Endothelial cell of umbilical vein (primary cell): ENCODE measurements at regions not wholly inside any gene's neighbourhood (a gene's known extent, or its start where the extent isn't known, plus 50 kb on each side); places are given as distances from the start of the nearest gene placed in this dataset.

ENCODE experiments used
- BruUV-seq: library from RNA; stranded (reverse); fragments of 400-500 nt; replicated peaks from 2 replicates; lab custom pipeline; 2021; lab: Mats Ljungman, UMichigan
- CTCF ChIA-PET: fragments of 300-600, 350-600 bp; sonication (Branson Sonifier 250); formaldehyde crosslinking; loops from one replicate; lab custom pipeline; 2021; ENCODE audit warnings: antibody characterized with exemption, inconsistent platforms; lab: Charles Lee
- POLR2A ChIA-PET: fragments of 300-600, 350-600 bp; sonication (Branson Sonifier 250); formaldehyde crosslinking; loops from one replicate; lab custom pipeline; 2021; ENCODE audit warnings: antibody characterized with exemption, inconsistent platforms; lab: Charles Lee
- DNase-seq: peaks from one replicate; pipeline ENCODE4 v3.0.0-alpha.2; 2011; ENCODE audit warnings: low read depth, low spot score
- FAIRE-seq: peaks from 2 replicates; lab custom pipeline; 2011; peaks lifted over from hg19 to GRCh38; lab: Jason Lieb, UNC
- H2AFZ ChIP-seq: 2 replicates; pipeline ENCODE4 v1.6.0; 2012; ENCODE audit warnings: low read depth, low read length, control low read depth, inconsistent platforms
- H3K27ac ChIP-seq: 2 replicates; pipeline ENCODE4 v1.5.1; 2011; ENCODE audit warnings: low read depth, mild to moderate bottlenecking, control low read depth, low read length, moderate library complexity; ENCODE audit not compliant: insufficient read depth
- H3K27me3 ChIP-seq, 2 experiments: 2 replicates each; pipeline versions ENCODE4 v1.6.0 to v1.6.1; 2011; ENCODE audit warnings: low read length in 2 of 2, mixed read lengths in 1 of 2; ENCODE audit not compliant: control insufficient read depth in 2 of 2, insufficient read depth in 2 of 2
- H3K36me3 ChIP-seq, 2 experiments: 2 replicates in 1 of 2; 3 replicates in 1 of 2; pipeline ENCODE4 v1.5.1; 2011; ENCODE audit warnings: low read length in 2 of 2, mild to moderate bottlenecking in 1 of 2, moderate library complexity in 1 of 2; ENCODE audit not compliant: control insufficient read depth in 2 of 2, insufficient read depth in 2 of 2; ENCODE audit errors: extremely low read depth in 1 of 2
- H3K4me1 ChIP-seq: 3 replicates; pipeline ENCODE4 v1.5.1; 2011; ENCODE audit warnings: mild to moderate bottlenecking, low read length; ENCODE audit not compliant: control insufficient read depth, insufficient read depth; ENCODE audit errors: extremely low read depth
- H3K4me2 ChIP-seq: 2 replicates; pipeline ENCODE4 v1.6.1; 2011; ENCODE audit warnings: low read length, control low read depth, mixed read lengths; ENCODE audit not compliant: insufficient read depth
- H3K4me3 ChIP-seq, 3 experiments: fragments of 200-600 bp in 1 of 3; sonication (generic), shearing (Covaris generic) in 1 of 3; replicated peaks in 1 of 3; 2 replicates each; pipeline ENCODE4 v1.5.1; 2011 to 2016; ENCODE audit warnings: control low read depth in 3 of 3, low read length in 3 of 3, mild to moderate bottlenecking in 2 of 3, inconsistent platforms in 1 of 3, low read depth in 1 of 3, moderate library complexity in 1 of 3; ENCODE audit not compliant: insufficient read depth in 1 of 3
- H3K79me2 ChIP-seq: 2 replicates; pipeline ENCODE4 v1.6.0; 2012; ENCODE audit warnings: low read length, inconsistent platforms; ENCODE audit not compliant: control insufficient read depth, insufficient read depth
- H3K9ac ChIP-seq: replicated peaks from 2 replicates; pipeline ENCODE3; 2011; ENCODE audit warnings: low read length, control low read depth; ENCODE audit not compliant: insufficient read depth; ENCODE audit errors: extremely low read depth
- H3K9me1 ChIP-seq: replicated peaks from 3 replicates; pipeline ENCODE4 v1.6.0; 2011; ENCODE audit warnings: mild to moderate bottlenecking, low read length; ENCODE audit not compliant: control insufficient read depth, insufficient read depth; ENCODE audit errors: extremely low read depth
- H3K9me3 ChIP-seq: replicated peaks from 2 replicates; pipeline ENCODE4 v1.5.1; 2012; ENCODE audit warnings: low read length, inconsistent platforms; ENCODE audit not compliant: control insufficient read depth, insufficient read depth
- H4K20me1 ChIP-seq: replicated peaks from 2 replicates; pipeline ENCODE3; 2011; ENCODE audit warnings: mild to moderate bottlenecking, low read length; ENCODE audit not compliant: control insufficient read depth, insufficient read depth; ENCODE audit errors: extremely low read depth
- CTCF ChIP-seq, 2 donors: IDR thresholded peaks; 1 replicate in 1 of 2; 2 replicates in 1 of 2; pipeline ENCODE4 v1.5.1; 2011; ENCODE audit warnings: low read length in 2 of 2, mild to moderate bottlenecking in 2 of 2, moderate library complexity in 2 of 2, control low read depth in 1 of 2, inconsistent platforms in 1 of 2, low read depth in 1 of 2; ENCODE audit not compliant: insufficient read depth in 1 of 2; ENCODE audit errors: extremely low read depth in 1 of 2
- EZH2 ChIP-seq: IDR thresholded peaks from 2 replicates; pipeline ENCODE4 v1.6.1; 2012; ENCODE audit warnings: borderline replicate concordance, low read depth, mild to moderate bottlenecking, moderate library complexity, low read length, inconsistent platforms; ENCODE audit not compliant: severe bottlenecking
- FOS ChIP-seq: IDR thresholded peaks from 2 replicates; pipeline ENCODE4 v1.6.1; 2011; ENCODE audit warnings: mild to moderate bottlenecking, low read length, moderate library complexity, borderline replicate concordance; ENCODE audit not compliant: insufficient read depth
- GATA2 ChIP-seq: IDR thresholded peaks from 2 replicates; pipeline ENCODE4 v1.7.0; 2011; ENCODE audit warnings: low read depth, mild to moderate bottlenecking, moderate library complexity, mixed read lengths, low read length; ENCODE audit not compliant: insufficient read length, insufficient read depth
- JUN ChIP-seq: IDR thresholded peaks from 2 replicates; pipeline ENCODE4 v1.6.1; 2011; ENCODE audit warnings: borderline replicate concordance, low read depth; ENCODE audit not compliant: insufficient read length, insufficient read depth
- MAX ChIP-seq: IDR thresholded peaks from 2 replicates; pipeline ENCODE4 v1.6.1; 2011; ENCODE audit not compliant: insufficient read depth, insufficient read length
- MYC ChIP-seq: IDR thresholded peaks from one replicate; pipeline ENCODE4 v1.6.1; 2011; ENCODE audit warnings: mild to moderate bottlenecking, low read depth, low read length
- POLR2A ChIP-seq: IDR thresholded peaks from 2 replicates; pipeline ENCODE4 v1.6.1; 2012; ENCODE audit warnings: low read depth, mild to moderate bottlenecking, control low read depth, low read length
- POLR2AphosphoS5 ChIP-seq: IDR thresholded peaks from 2 replicates; pipeline ENCODE4 v1.6.1; 2012; ENCODE audit warnings: low read depth, mild to moderate bottlenecking, control low read depth, low read length, moderate library complexity; ENCODE audit not compliant: insufficient read depth
- dilution Hi-C: fragments of 300-500 bp; cut with MboI; formaldehyde crosslinking; loops from one replicate; pipeline ENCODE4 v1.15.0; 2019; ENCODE audit warnings: low sequenced_read_pairs; ENCODE audit not compliant: extremely low pct_ligation_motif_present
- intact Hi-C: fragments of 100-400 bp; cut with micrococcal nuclease; formaldehyde crosslinking; loops from one replicate; pipeline ENCODE4 v1.10.0; 2022

DNA sequence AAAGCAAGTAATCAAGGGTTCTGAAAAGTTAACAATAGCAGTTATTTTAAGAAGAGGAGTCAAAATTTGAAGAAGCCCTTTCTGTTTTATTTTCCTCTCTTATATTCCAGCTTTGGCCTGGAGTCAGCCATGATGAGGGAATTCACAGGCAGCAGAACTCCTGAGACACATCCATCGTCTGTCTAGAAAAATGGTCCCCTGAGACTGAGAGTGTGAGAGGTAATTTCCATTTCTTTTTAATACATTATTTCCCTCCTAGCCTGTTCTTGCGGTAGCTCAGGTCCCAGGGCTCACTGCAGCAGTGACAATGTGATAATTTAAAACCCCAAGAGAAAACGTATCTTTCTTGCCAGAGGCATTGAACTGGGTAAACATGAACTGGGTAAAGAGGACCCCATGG, 296.0 kb downstream of the SMOC2 start:
- no peak for TF ChIP-seq CTCF (IDR thresholded peaks at IDR 0.05; ENCODE audit: extremely low read depth in 1 of 2, insufficient read depth in 1 of 2, low read depth in 1 of 2, low read length in 2 of 2)
- TF ChIP-seq POLR2A, result no peak
- no peak for TF ChIP-seq MYC
- peaks cover 8% of the 10 kb centered on the region for H3K9me3 ChIP-seq
- DNase-seq (no peak), FAIRE-seq (no peak)
- POLR2A ChIA-PET, result no interaction called here
- no peaks in the 10 kb centered on the region for H3K4me1 ChIP-seq
- H3K27me3 ChIP-seq, result no peaks in the 10 kb centered on the region
- dilution Hi-C loops, result no loop called here
- H3K36me3 ChIP-seq, result no peaks in the 10 kb centered on the region
- no peak overlapping the region for H3K27ac ChIP-seq
- no peaks in the 10 kb centered on the region for H3K79me2 ChIP-seq
- CTCF ChIA-PET, result no interaction called here
- no peaks in the 10 kb centered on the region for H3K9me1 ChIP-seq
- no TSS peak for BruUV-seq
- H3K4me2 ChIP-seq, result no peak overlapping the region
- no peaks in the 10 kb centered on the region for H4K20me1 ChIP-seq
- intact Hi-C loops, result no loop called here
- H3K9ac ChIP-seq, result no peak overlapping the region
- H3K4me3 ChIP-seq, result no peak overlapping the region
- no peak overlapping the region for H2AFZ ChIP-seq

DNA sequence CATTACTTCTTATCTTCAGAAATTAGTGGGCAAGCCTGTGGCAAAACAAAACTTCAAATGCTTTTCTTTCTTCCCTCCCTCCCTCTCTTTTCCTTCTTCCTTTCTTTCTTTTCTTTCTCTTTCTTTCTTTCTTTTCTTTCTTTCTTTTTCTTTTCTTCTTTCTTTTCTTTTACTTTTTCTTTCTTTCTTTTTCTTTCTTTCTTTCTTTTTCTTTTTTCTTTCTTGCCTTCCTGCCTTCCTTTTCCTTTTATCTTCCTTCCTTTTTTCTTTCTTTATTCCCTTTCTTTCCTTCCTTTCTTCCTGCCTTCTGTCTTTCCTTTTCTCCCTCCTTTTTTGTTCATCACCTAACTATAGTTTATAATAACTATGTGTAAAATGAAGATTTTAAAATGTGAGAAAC, 295.1 kb downstream of the SMOC2 start:
- no TSS peak for BruUV-seq
- FAIRE-seq (no peak), DNase-seq (no peak)
- Histone ChIP-seq H3K27me3 (no peaks in the 10 kb centered on the region), H2AFZ (no peak overlapping the region), H3K9me1 (no peaks in the 10 kb centered on the region), H4K20me1 (no peaks in the 10 kb centered on the region), H3K4me1 (no peaks in the 10 kb centered on the region), H3K9ac (no peak overlapping the region), H3K4me3 (no peak overlapping the region), H3K9me3 (peaks cover 6% of the 10 kb centered on the region), H3K4me2 (no peak overlapping the region), H3K36me3 (no peaks in the 10 kb centered on the region), H3K79me2 (no peaks in the 10 kb centered on the region), H3K27ac (no peak overlapping the region)
- intact Hi-C loops, result no loop called here
- TF ChIP-seq JUN (no peak), MAX (no peak), EZH2 (no peak), CTCF (IDR thresholded peaks at IDR 0.05; ENCODE audit: extremely low read depth in 1 of 2, insufficient read depth in 1 of 2, low read depth in 1 of 2, low read length in 2 of 2) (no peak), POLR2AphosphoS5 (no peak), MYC (no peak), FOS (no peak), POLR2A (no peak), GATA2 (no peak)
- dilution Hi-C loops, result no loop called here
- ChIA-PET CTCF (no interaction called here), POLR2A (no interaction called here)
